NCI-H748 (cell line): ENCODE measurements at regions not wholly inside any gene's neighbourhood (a gene's known extent, or its start where the extent isn't known, plus 50 kb on each side); places are given as distances from the start of the nearest gene placed in this dataset.

ENCODE experiments used
- DNase-seq: peaks from one replicate; lab custom pipeline; 2025; ENCODE audit not compliant: unreplicated experiment; lab: John Stamatoyannopoulos, UW

DNA sequence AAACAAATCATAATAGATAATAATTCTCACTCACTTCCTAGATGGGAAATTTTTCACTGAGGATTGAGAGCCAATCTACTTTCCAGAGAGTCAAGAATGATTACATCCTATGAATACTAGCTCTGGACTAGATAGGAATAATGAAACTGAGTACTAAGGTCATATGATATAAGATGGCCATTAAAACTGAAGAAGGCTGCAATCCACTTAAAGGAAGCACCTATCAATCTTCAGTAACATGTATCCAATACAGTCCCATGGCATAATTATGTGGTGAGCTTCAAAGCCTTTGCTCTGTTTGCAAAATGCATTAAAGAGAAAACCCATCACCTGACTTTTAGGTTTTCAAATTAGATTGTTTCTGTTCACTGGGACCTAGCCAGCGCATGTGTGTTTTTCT, 398.0 kb upstream of the MEIS1 start:
- no peak for DNase-seq

DNA sequence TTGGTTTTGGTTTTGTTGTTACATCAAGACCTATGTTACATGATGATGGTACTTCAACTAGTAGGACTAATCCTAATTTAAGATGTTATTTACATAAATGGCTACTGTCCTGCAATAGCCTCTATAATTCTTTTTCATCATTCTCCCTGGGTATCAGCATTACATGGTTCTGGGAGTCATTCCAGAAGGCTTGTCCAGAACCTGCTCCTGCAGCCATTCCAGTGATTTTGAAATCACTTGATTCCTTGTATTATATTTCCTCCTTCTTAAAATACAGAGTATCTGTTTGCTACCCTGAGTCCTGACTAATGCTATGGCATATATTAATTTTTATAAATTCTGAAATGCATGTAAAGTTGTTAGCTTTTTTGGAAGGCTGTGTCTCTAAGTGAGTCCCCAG, 400.5 kb upstream of the MEIS1 start:
- DNase-seq = no peak

- no peak for DNase-seq
These were observed 402.6 kb upstream of the MEIS1 start for GRCh38 chr2:66032226-66032775.

DNA sequence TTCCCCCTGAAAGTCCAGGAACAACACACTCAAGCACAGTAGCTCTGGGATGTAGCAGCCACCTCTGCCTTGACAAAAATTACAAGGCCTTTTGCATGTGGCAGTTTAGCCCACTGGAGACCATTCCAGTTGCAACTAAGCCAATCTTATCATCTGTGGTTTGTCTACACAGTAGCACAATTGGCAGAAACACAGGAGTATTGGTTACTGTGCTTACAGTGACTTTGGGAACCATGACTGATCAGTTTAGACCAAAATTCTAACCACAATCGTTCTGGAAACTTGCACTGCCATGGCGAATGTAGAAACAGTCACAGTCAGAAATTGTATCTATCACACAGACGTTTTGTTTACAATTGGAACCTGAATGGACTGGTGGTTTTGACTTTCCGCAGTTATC, 403.7 kb upstream of the MEIS1 start:
- no peak for DNase-seq

GRCh38 chr2:66030553-66030952, 404.4 kb upstream of the MEIS1 start:
- DNase-seq = peak; percentile 2

DNA sequence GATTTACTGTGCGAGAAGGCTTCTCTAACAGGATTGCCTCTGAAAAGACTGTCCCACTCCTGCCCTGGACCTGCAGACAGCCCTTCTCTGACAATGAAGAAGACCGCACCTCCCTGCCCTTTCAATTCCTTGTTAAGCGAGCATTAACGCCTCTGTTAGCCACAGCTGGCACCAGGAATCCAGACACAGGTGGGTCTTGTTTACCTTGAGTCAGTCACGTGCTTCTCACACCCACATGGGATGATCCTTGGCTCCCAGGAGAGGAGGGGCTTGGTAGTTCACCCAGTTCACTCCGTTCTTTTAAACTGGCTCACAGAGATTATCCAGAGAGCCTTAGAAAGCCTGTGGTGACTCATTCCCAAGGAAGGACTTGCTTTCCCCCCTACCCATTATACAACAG, 410.5 kb upstream of the MEIS1 start:
- DNase-seq = peak; percentile 79

DNA sequence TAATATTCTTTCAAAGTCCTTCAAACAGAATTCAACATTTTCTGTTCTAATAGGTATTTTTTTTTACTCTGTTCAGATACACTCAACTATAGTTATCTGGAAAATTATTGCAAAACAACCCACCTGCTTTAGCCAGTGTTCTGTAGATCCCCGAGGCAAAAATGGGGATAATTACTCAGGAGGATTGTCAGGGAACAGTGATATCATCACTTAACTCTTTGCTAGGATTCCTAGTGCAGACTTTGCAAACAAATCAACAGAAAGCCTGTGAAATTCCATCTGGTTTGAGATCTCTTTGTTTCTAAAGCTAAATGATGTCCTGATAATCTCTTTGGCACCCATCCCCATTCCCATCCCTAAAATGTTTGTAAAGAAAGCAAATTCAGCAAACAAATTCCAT, 413.6 kb upstream of the MEIS1 start:
- DNase-seq = peak; percentile 64

DNA sequence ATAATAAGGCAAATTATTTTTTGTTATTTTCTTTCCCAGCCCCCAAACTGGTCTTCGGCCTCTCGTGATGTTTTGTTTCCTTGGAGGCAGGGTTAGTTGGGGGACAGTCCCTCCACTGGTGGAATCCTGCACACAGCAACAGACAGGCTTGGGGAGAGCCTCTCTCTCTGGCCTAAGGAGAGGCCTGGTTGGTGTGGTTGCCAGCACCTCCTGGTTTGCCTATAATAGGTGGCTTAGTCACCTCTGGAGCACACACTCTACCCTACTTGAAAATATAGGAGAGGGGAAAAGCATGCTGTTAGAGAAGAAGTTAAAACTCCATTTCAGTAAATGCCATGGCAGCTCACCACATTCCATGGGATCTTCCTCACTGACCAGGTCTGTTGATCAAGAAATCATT, 417.2 kb upstream of the MEIS1 start:
- DNase-seq = no peak

DNA sequence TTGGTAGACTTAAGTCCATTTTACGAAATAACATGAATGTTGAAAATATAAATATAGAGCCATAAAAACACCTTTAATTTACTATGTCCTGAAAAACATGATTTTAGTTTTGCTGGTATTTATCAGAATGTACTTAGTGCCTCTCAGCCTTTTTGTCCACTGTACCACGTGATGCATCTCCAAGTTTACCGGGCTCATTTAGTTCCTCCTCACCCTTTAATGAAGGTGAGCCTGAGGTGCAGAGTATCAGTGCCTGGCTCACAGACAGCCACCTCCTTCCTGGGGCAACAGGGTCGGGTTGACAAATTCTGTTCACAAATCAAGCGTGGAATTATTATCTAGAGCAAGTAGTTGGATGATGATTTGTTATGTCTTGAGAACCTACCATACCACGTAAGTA, 420.5 kb upstream of the MEIS1 start:
- DNase-seq = no peak

- peak; percentile 6 for DNase-seq
These were observed 421.5 kb upstream of the MEIS1 start for GRCh38 chr2:66013456-66013855.

GRCh38 chr2:66003931-66004330, 431.0 kb upstream of the MEIS1 start:
- no peak for DNase-seq

- no peak for DNase-seq
These were observed 433.4 kb upstream of the MEIS1 start for GRCh38 chr2:66001538-66001937.

DNA sequence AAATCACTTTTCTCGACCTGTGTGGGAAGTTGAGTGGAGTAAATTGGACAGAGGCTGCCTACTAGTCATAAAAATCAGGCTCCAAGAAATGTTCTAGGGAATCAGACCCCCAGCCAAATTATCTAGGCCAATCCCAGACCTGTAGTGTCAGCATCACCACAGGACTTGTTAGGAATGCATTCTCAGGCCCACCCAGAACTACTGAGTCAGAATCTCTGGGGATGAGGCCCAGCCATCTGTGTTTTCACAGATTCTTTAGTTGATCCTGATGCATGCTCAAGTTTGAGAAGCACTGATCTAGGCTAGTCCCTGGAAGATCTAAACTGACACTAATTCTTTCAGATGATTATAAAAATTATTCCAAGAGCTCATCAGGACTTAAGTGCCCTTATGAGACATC, 434.0 kb upstream of the MEIS1 start:
- no peak for DNase-seq

GRCh38 chr2:65999796-66000195, 435.1 kb upstream of the MEIS1 start:
- DNase-seq = peak; percentile 44

- no peak for DNase-seq
These were observed 435.8 kb upstream of the MEIS1 start for GRCh38 chr2:65999103-65999502.

- DNase-seq = no peak
These were observed 437.0 kb upstream of the MEIS1 start for GRCh38 chr2:65997961-65998360.

- DNase-seq = no peak
These were observed 442.7 kb upstream of the MEIS1 start for GRCh38 chr2:65992198-65992554.

GRCh38 chr2:65991381-65992197, 443.3 kb upstream of the MEIS1 start:
- DNase-seq = peak; percentile 79

- DNase-seq = no peak
These were observed 448.9 kb upstream of the MEIS1 start for GRCh38 chr2:65985986-65986385.

DNA sequence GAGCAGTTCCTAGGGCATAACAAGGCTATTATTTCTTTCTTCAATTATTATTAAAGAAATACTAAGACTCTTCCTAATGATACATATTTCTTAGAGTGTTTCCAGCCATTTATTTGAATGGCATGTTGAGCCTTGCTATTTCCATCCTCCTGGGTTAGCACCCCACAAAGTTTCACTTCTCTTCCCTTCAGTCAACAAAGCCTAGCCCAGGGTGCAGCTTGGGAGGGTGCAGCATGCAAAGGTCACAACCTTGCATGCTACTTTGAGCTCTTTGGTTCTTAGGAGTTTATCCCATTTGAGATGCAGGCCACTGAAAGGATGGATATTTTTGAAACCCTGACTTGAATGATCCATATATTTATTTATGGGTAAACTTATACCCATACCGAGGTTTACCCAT, 454.4 kb upstream of the MEIS1 start:
- DNase-seq = no peak

- peak; percentile 36 for DNase-seq
These were observed 455.5 kb upstream of the MEIS1 start for GRCh38 chr2:65979446-65979845.

DNA sequence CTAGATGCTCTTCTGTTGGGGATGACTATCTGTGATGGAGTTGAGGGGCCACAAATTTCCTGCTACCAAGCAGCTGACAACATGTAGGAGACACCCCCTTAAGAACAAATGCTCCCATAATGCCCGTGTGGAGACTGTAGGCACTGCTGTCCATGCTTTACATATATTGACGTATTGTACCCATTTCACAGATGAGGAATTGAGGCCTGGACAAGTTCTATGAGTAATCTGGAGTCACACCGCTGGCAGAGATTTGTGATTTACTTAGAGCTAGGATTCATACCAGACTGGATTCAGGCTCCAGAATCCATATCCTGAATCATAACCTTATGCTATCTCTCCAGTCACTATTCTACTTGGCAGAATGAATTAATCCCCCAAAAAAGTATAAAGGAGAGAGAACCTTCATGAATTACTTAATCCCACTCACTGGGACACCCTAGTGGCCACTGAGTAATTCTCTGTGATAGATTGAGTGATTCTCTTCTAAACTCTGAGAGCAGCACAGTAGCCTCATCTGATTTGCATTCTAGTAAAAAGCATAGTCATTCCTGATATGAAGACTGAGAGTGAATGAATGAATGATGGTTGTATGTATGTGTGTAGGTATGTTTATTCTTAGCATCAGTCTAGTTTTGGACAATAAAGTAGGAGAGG, 460.7 kb upstream of the MEIS1 start:
- DNase-seq = no peak
